ENCODE measurements at regions not wholly inside any gene's neighbourhood (a gene's known extent, or its start where the extent isn't known, plus 50 kb on each side); places are given as distances from the start of the nearest gene placed in this dataset.

GRCh38 chr5:63261695-63262094 lies 683.1 kb downstream of the LRRC70 start:
- Histone ChIP-seq H3K18ac (ENCODE audit: extremely low read depth, low read length) (no peak overlapping the region), H2BK120ac (replicated peaks; ENCODE audit: low read depth, low read length) (no peak overlapping the region), H2BK12ac (ENCODE audit: low read depth, low read length) (no peak overlapping the region), H3K4me1 (replicated peaks in 1 of 4; ENCODE audit: control insufficient read depth in 3 of 4, insufficient read depth in 4 of 4, low read length in 3 of 4) (no peaks in the 10 kb centered on the region), H2AK5ac (ENCODE audit: low read depth, low read length) (no peak overlapping the region), H3K79me1 (ENCODE audit: low read depth, low read length) (no peaks in the 10 kb centered on the region), H2AFZ (ENCODE audit: low read length) (no peak overlapping the region), H2BK5ac (ENCODE audit: low read depth, low read length) (no peak overlapping the region), H2BK15ac (ENCODE audit: low read length) (no peak overlapping the region), H3K4me2 (ENCODE audit: insufficient read depth in 1 of 2, low read depth in 2 of 2, low read length in 2 of 2) (no peak overlapping the region), H3K4me3 (ENCODE audit: extremely low read depth in 1 of 4, insufficient read depth in 2 of 4, low read depth in 3 of 4, low read length in 4 of 4) (no peak overlapping the region), H3K23me2 (ENCODE audit: low read depth, low read length) (no peaks in the 10 kb centered on the region), H3K27ac (ENCODE audit: low read depth, low read length) (no peak overlapping the region), H4K8ac (ENCODE audit: extremely low read depth, insufficient read depth, low read length) (no peak overlapping the region), H4K5ac (ENCODE audit: insufficient read length, low read depth, low read length) (no peak overlapping the region), H3K9me3 (ENCODE audit: insufficient read depth in 2 of 2, low read depth in 1 of 2, low read length in 1 of 2) (no peaks in the 10 kb centered on the region), H3K23ac (ENCODE audit: insufficient read length) (no peak overlapping the region), H3K56ac (replicated peaks; ENCODE audit: insufficient read length, low read depth, low read length) (no peak overlapping the region), H2BK20ac (ENCODE audit: low read length) (no peak overlapping the region), H3K9ac (replicated peaks in 1 of 4; ENCODE audit: extremely low read depth in 1 of 4, low read depth in 3 of 4, low read length in 3 of 4) (no peak overlapping the region), H4K20me1 (replicated peaks in 1 of 2; ENCODE audit: control insufficient read depth in 1 of 2, insufficient read depth in 2 of 2, low read length in 2 of 2) (no peaks in the 10 kb centered on the region), H4K91ac (replicated peaks; ENCODE audit: insufficient read length, low read length) (no peak overlapping the region), H3K79me2 (ENCODE audit: control insufficient read depth in 1 of 2, insufficient read depth in 2 of 2, low read length in 2 of 2) (no peaks in the 10 kb centered on the region), H3K14ac (ENCODE audit: insufficient read length) (no peak overlapping the region), H3K27me3 (replicated peaks in 1 of 4; ENCODE audit: control insufficient read depth in 3 of 4, extremely low read depth in 1 of 4, insufficient read depth in 3 of 4, low read length in 3 of 4) (no peaks in the 10 kb centered on the region), H3K36me3 (ENCODE audit: control insufficient read depth in 2 of 4, insufficient read depth in 4 of 4, low read length in 3 of 4) (no peaks in the 10 kb centered on the region), H3K4ac (replicated peaks; ENCODE audit: insufficient read length, low read depth, low read length) (no peak overlapping the region)
- TF ChIP-seq YY1 (IDR thresholded peaks at IDR 0.05; ENCODE audit: low read depth, low read length) (no peak), NRF1 (IDR thresholded peaks at IDR 0.05; ENCODE audit: low read depth, low read length) (no peak), CEBPB (IDR thresholded peaks at IDR 0.05; ENCODE audit: low read depth, low read length) (no peak), CHD1 (IDR thresholded peaks at IDR 0.05; ENCODE audit: low read depth, low read length) (no peak), CTBP2 (IDR thresholded peaks at IDR 0.05; ENCODE audit: borderline replicate concordance, insufficient read depth, insufficient read length, low read length) (no peak), KDM5A (IDR thresholded peaks at IDR 0.05; ENCODE audit: low read length) (no peak), TEAD4 (IDR thresholded peaks at IDR 0.05; ENCODE audit: low read depth, low read length) (no peak), SP2 (IDR thresholded peaks at IDR 0.05; ENCODE audit: low read length) (no peak), TBP (IDR thresholded peaks at IDR 0.05; ENCODE audit: low read depth, low read length) (no peak)
- CTCF ChIA-PET (ENCODE audit: partially characterized antibody), result no interaction called here
- POLR2A ChIA-PET (ENCODE audit: partially characterized antibody), result no interaction called here
- DNase-seq (ENCODE audit: low read depth in 1 of 2, low spot score in 2 of 2), result no peak
- FAIRE-seq, result no peak

Measured in H1 (cell line).